GM21381 (cell line): ENCODE measurements at regions not wholly inside any gene's neighbourhood (a gene's known extent, or its start where the extent isn't known, plus 50 kb on each side); places are given as distances from the start of the nearest gene placed in this dataset.
"Not testable (repeated sequence)": the region's sequence is repeated elsewhere in the genome, so short reads cannot be mapped to it uniquely, and the experiment has no call there.

Experiments
- ATAC-seq: cut with Tn5 transposase; IDR thresholded peaks from one replicate; pipeline ENCODE4 v1.9.1; 2021; ENCODE audit warnings: mild to moderate bottlenecking, moderate library complexity; ENCODE audit not compliant: unreplicated experiment

GRCh38 chr2:2779727-2780126 is 448.7 kb upstream of the MYT1L start:
- ATAC-seq, result no peak

- ATAC-seq, result no peak
Measured at GRCh38 chr2:2777876-2778275, 446.8 kb upstream of the MYT1L start.

GRCh38 chr2:2777213-2777612 is 446.1 kb upstream of the MYT1L start:
- ATAC-seq, result no peak

- no peak for ATAC-seq
Measured at GRCh38 chr2:2775018-2775417, 443.9 kb upstream of the MYT1L start.

- ATAC-seq, result no peak
Measured at GRCh38 chr2:2773692-2774091, 442.6 kb upstream of the MYT1L start.

- ATAC-seq, result not testable (repeated sequence)
Measured at GRCh38 chr2:2773080-2773479, 442.0 kb upstream of the MYT1L start.

- ATAC-seq, result no peak
Measured at GRCh38 chr2:2771721-2772411, 440.8 kb upstream of the MYT1L start.

GRCh38 chr2:2769481-2770431 is 438.7 kb upstream of the MYT1L start:
- no peak for ATAC-seq

- ATAC-seq, result no peak
Measured at GRCh38 chr2:2768476-2768875, 437.4 kb upstream of the MYT1L start.

- no peak for ATAC-seq
Measured at GRCh38 chr2:2767837-2768236, 436.8 kb upstream of the MYT1L start.

- ATAC-seq, result no peak
Measured at GRCh38 chr2:2765839-2766495, 434.9 kb upstream of the MYT1L start.

- no peak for ATAC-seq
Measured at GRCh38 chr2:2765176-2765800, 434.2 kb upstream of the MYT1L start.

GRCh38 chr2:2764739-2765138 is 433.7 kb upstream of the MYT1L start:
- no peak for ATAC-seq

- ATAC-seq, result no peak
Measured at GRCh38 chr2:2764001-2764355, 432.9 kb upstream of the MYT1L start.

GRCh38 chr2:2763351-2764000 is 432.4 kb upstream of the MYT1L start:
- no peak for ATAC-seq

GRCh38 chr2:2762913-2763312 is 431.8 kb upstream of the MYT1L start:
- no peak for ATAC-seq

GRCh38 chr2:2762166-2762908 is 431.3 kb upstream of the MYT1L start:
- no peak for ATAC-seq

- ATAC-seq, result no peak
Measured at GRCh38 chr2:2758793-2759367, 427.8 kb upstream of the MYT1L start.

GRCh38 chr2:2757764-2758163 is 426.7 kb upstream of the MYT1L start:
- ATAC-seq, result no peak

GRCh38 chr2:2756886-2757285 is 425.8 kb upstream of the MYT1L start:
- no peak for ATAC-seq
